A549 (cell line): ENCODE measurements at regions not wholly inside any gene's neighbourhood (a gene's known extent, or its start where the extent isn't known, plus 50 kb on each side); places are given as distances from the start of the nearest gene placed in this dataset.

Experiments
- ATAC-seq, 2 experiments: fragments of 200-7000 bp in 1 of 2; fragments of >200 bp in 1 of 2; cut with Nextera tagmentation in 1 of 2; cut with Tn5 transposase in 1 of 2; 3 replicates each; pipeline versions ENCODE4 v1.8.0 to v1.9.1; 2018 to 2020; ENCODE audit warnings: mild to moderate bottlenecking in 1 of 2, moderate library complexity in 1 of 2
- CTCF ChIA-PET: fragments of 300-600 bp; sonication (Branson Sonifier 250); formaldehyde crosslinking; extraction: SDS; loops from one replicate; lab custom pipeline; 2021; ENCODE audit warnings: antibody characterized with exemption, inconsistent platforms; lab: Yijun Ruan, JAX
- POLR2A ChIA-PET: fragments of 350-600 bp; formaldehyde crosslinking; extraction: SDS; loops from one replicate; lab custom pipeline; 2021; ENCODE audit warnings: antibody characterized with exemption, inconsistent platforms; lab: Yijun Ruan, JAX
- DNase-seq, 2 experiments: peaks; one replicate each; pipeline versions ENCODE4 v3.0.0 to v3.0.0-alpha.2; 2011 to 2016; ENCODE audit warnings: low read depth in 1 of 2, low spot score in 1 of 2
- FAIRE-seq: peaks from 2 replicates; lab custom pipeline; 2011; peaks lifted over from hg19 to GRCh38; lab: Jason Lieb, UNC
- H3K27ac ChIP-seq, 2 experiments: fragments of >200 bp; sonication (Bioruptor Twin); formaldehyde crosslinking; 3 replicates each; pipeline ENCODE4 v1.5.1; 2016 to 2017
- H3K4me1 ChIP-seq: fragments of >200 bp; sonication (Bioruptor Twin); formaldehyde crosslinking; 3 replicates; pipeline ENCODE4 v1.6.1; 2016
- H3K4me2 ChIP-seq: fragments of >200 bp; sonication (Bioruptor Twin); formaldehyde crosslinking; 3 replicates; pipeline ENCODE4 v1.6.1; 2016
- H3K4me3 ChIP-seq: fragments of >200 bp; sonication (Bioruptor Twin); formaldehyde crosslinking; 3 replicates; pipeline ENCODE4 v1.5.1; 2016
- H3K9me3 ChIP-seq: fragments of >200 bp; sonication (Bioruptor Twin); formaldehyde crosslinking; 3 replicates; pipeline ENCODE4 v1.6.1; 2016
- ATOH8 ChIP-seq: fragments of 250-450 bp; sonication (Bioruptor Pico); IDR thresholded peaks from 2 replicates; pipeline ENCODE4 v1.5.0; 2020; ENCODE audit warnings: low read depth, mild to moderate bottlenecking, moderate library complexity
- BCL3 ChIP-seq: fragments of >200 bp; sonication (Bioruptor Twin); formaldehyde crosslinking; IDR thresholded peaks from 3 replicates; pipeline ENCODE4 v1.6.1; 2016
- BHLHE40 ChIP-seq: IDR thresholded peaks from 2 replicates; pipeline ENCODE4 v1.6.1; 2012; ENCODE audit warnings: low read depth, low read length, inconsistent platforms
- CHD4 ChIP-seq: fragments of 200-600 bp; sonication (generic); IDR thresholded peaks from 2 replicates; pipeline ENCODE4 v1.6.1; 2016; ENCODE audit warnings: antibody characterized with exemption, mild to moderate bottlenecking, borderline replicate concordance
- EHF ChIP-seq: fragments of 250-450 bp; sonication (Bioruptor Pico); IDR thresholded peaks from 2 replicates; pipeline ENCODE4 v1.5.0; 2020; ENCODE audit warnings: mild to moderate bottlenecking
- EHMT2 ChIP-seq: fragments of 200-600 bp; sonication (generic); IDR thresholded peaks from 2 replicates; pipeline ENCODE4 v1.6.1; 2016; ENCODE audit warnings: antibody characterized with exemption, low read depth, mild to moderate bottlenecking, moderate library complexity
- ELK1 ChIP-seq: fragments of 150-350 bp; IDR thresholded peaks from 2 replicates; pipeline ENCODE4 v1.6.1; 2014; ENCODE audit warnings: low read depth, mild to moderate bottlenecking, low read length
- ESRRA ChIP-seq: fragments of 150-350 bp; IDR thresholded peaks from 2 replicates; pipeline ENCODE4 v1.6.1; 2014; ENCODE audit warnings: mild to moderate bottlenecking, low read length, borderline replicate concordance
- FOSL2 ChIP-seq, 2 experiments: fragments of 450-650 bp in 1 of 2; fragments of >200 bp in 1 of 2; sonication (Bioruptor Twin) in 1 of 2; formaldehyde crosslinking; IDR thresholded peaks; 2 replicates each; pipeline versions ENCODE4 v1.5.0 to v1.6.1; 2016 to 2020; ENCODE audit warnings: mild to moderate bottlenecking in 1 of 2, moderate library complexity in 1 of 2
- FOXS1 ChIP-seq: fragments of 250-450 bp; sonication (Bioruptor Pico); IDR thresholded peaks from 2 replicates; pipeline ENCODE4 v1.5.0; 2020; ENCODE audit warnings: mild to moderate bottlenecking, moderate library complexity
- HES2 ChIP-seq: fragments of >200 bp; sonication (Bioruptor Twin); formaldehyde crosslinking; IDR thresholded peaks from 2 replicates; pipeline ENCODE4 v1.6.1; 2016
- HEYL ChIP-seq: fragments of 250-450 bp; sonication (Bioruptor Pico); IDR thresholded peaks from 2 replicates; pipeline ENCODE4 v1.8.0; 2021; ENCODE audit warnings: mild to moderate bottlenecking, moderate library complexity
- HOXB5 ChIP-seq: fragments of 250-450 bp; sonication (Bioruptor Pico); IDR thresholded peaks from 2 replicates; pipeline ENCODE4 v1.5.0; 2020; ENCODE audit warnings: mild to moderate bottlenecking, moderate library complexity
- JUNB ChIP-seq: fragments of >200 bp; sonication (Bioruptor Twin); formaldehyde crosslinking; IDR thresholded peaks from 2 replicates; pipeline ENCODE4 v1.6.1; 2016
- MAX ChIP-seq: IDR thresholded peaks from 2 replicates; pipeline ENCODE4 v1.6.1; 2012
- MYC ChIP-seq: IDR thresholded peaks from 2 replicates; pipeline ENCODE4 v1.6.1; 2012; ENCODE audit warnings: mild to moderate bottlenecking, inconsistent platforms, low read length, improper control_type of control experiment, borderline replicate concordance
- NR3C1 ChIP-seq: fragments of >200 bp; sonication (Bioruptor Twin); formaldehyde crosslinking; IDR thresholded peaks from 3 replicates; pipeline ENCODE4 v1.6.1; 2017
- PHF8 ChIP-seq: fragments of 200-600 bp; sonication (generic); IDR thresholded peaks from 2 replicates; pipeline ENCODE4 v1.6.1; 2016; ENCODE audit warnings: low read depth, mild to moderate bottlenecking, antibody characterized with exemption, moderate library complexity, borderline replicate concordance
- RARB ChIP-seq: fragments of 250-450 bp; sonication (Bioruptor Pico); IDR thresholded peaks from 2 replicates; pipeline ENCODE4 v1.8.0; 2021; ENCODE audit warnings: mild to moderate bottlenecking, moderate library complexity
- REST ChIP-seq: fragments of 200-600 bp; sonication (generic); IDR thresholded peaks from 2 replicates; pipeline ENCODE4 v1.6.1; 2016; ENCODE audit warnings: antibody characterized with exemption, mild to moderate bottlenecking, moderate library complexity
- USF2 ChIP-seq: fragments of 450-650 bp; IDR thresholded peaks from 2 replicates; pipeline ENCODE4 v1.6.1; 2014; ENCODE audit warnings: antibody characterized with exemption
- ZNF302 ChIP-seq: fragments of 250-450 bp; sonication (Bioruptor Pico); IDR thresholded peaks from 2 replicates; pipeline ENCODE4 v1.9.0; 2021; ENCODE audit warnings: inconsistent platforms, mild to moderate bottlenecking, moderate library complexity
- WGBS: methylation state at CpG from one replicate; pipeline ENCODE4 v1.1.6; 2017; ENCODE audit errors: missing lambda C conversion rate; 5-methylcytosine and 5-hydroxymethylcytosine counted together

- Histone ChIP-seq H3K4me2 (no peak overlapping the region), H3K9me3 (no peaks in the 10 kb centered on the region), H3K4me1 (no peaks in the 10 kb centered on the region), H3K4me3 (no peak overlapping the region), H3K27ac (no peak overlapping the region)
- FAIRE-seq (no peak), ATAC-seq (no peak), DNase-seq (no peak)
- no peak for TF ChIP-seq HEYL (CRISPR knock-in tag)
- TF ChIP-seq HOXB5 (CRISPR knock-in tag): no peak
- no peak for TF ChIP-seq USF2
- TF ChIP-seq ESRRA: no peak
- TF ChIP-seq FOXS1 (CRISPR knock-in tag): no peak
- TF ChIP-seq JUNB: no peak
- no peak for TF ChIP-seq PHF8
- no peak for TF ChIP-seq BHLHE40
- no peak for TF ChIP-seq EHMT2
- no peak for TF ChIP-seq HES2
- TF ChIP-seq MAX: no peak
- no peak for TF ChIP-seq EHF (CRISPR knock-in tag)
- TF ChIP-seq CHD4: no peak
- TF ChIP-seq REST: no peak
- TF ChIP-seq MYC: no peak
- TF ChIP-seq ZNF302 (CRISPR knock-in tag): no peak
- no peak for TF ChIP-seq NR3C1
- POLR2A ChIA-PET: no interaction called here
- CTCF ChIA-PET: no interaction called here
Observed at GRCh38 chr6:120230008-120230407, 880.4 kb upstream of the MAN1A1 start.

GRCh38 chr6:120228297-120228696, 878.7 kb upstream of the MAN1A1 start:
- 30% methylated on average over 4 of the region's 4 CpGs for WGBS
- no peak overlapping the region for H3K27ac ChIP-seq
- H3K9me3 ChIP-seq: no peaks in the 10 kb centered on the region
- DNase-seq (no peak), FAIRE-seq (no peak), ATAC-seq (no peak)
- H3K4me2 ChIP-seq: no peak overlapping the region
- ChIA-PET POLR2A (no interaction called here), CTCF (no interaction called here)
- no peak overlapping the region for H3K4me3 ChIP-seq
- TF ChIP-seq CHD4 (no peak), RARB (CRISPR knock-in tag) (no peak), BCL3 (no peak), REST (no peak), FOSL2 (IDR thresholded peaks at IDR 0.05) (no peak), FOSL2 (CRISPR knock-in tag; IDR thresholded peaks at IDR 0.05) (no peak), ELK1 (no peak), ATOH8 (CRISPR knock-in tag) (no peak)
- no peaks in the 10 kb centered on the region for H3K4me1 ChIP-seq
